ENCODE measurements at regions not wholly inside any gene's neighbourhood (a gene's known extent, or its start where the extent isn't known, plus 50 kb on each side); places are given as distances from the start of the nearest gene placed in this dataset.

GRCh38 chr10:131590567-131590966 lies 279.0 kb upstream of the TCERG1L start:
- WGBS: 83% methylated on average over 1 of the region's 1 CpG
- DNase-seq (ENCODE audit: low spot score): no peak
- Histone ChIP-seq H3K27ac (no peak overlapping the region), H3K36me3 (no peaks in the 10 kb centered on the region), H3K4me3 (no peak overlapping the region), H3K4me1 (replicated peaks) (no peaks in the 10 kb centered on the region), H3K27me3 (replicated peaks; ENCODE audit: insufficient read depth) (no peaks in the 10 kb centered on the region), H3K9me3 (no peaks in the 10 kb centered on the region)
- TF ChIP-seq CTCF (IDR thresholded peaks at IDR 0.05) (no peak), POLR2A (IDR thresholded peaks at IDR 0.05) (no peak), POLR2AphosphoS5 (IDR thresholded peaks at IDR 0.05) (no peak)
- intact Hi-C loops (cut with DNase I): no loop called here

- intact Hi-C loops (cut with DNase I): no loop called here
- DNase-seq (ENCODE audit: low spot score): no peak
- TF ChIP-seq CTCF (IDR thresholded peaks at IDR 0.05) (no peak), POLR2A (IDR thresholded peaks at IDR 0.05) (no peak)
- Histone ChIP-seq H3K27me3 (replicated peaks; ENCODE audit: insufficient read depth) (no peaks in the 10 kb centered on the region), H3K27ac (no peak overlapping the region), H3K4me3 (no peak overlapping the region), H3K36me3 (no peaks in the 10 kb centered on the region), H3K9me3 (no peaks in the 10 kb centered on the region), H3K4me1 (replicated peaks) (no peaks in the 10 kb centered on the region)
These were observed 280.4 kb upstream of the TCERG1L start for GRCh38 chr10:131591936-131592335.

GRCh38 chr10:131609176-131609575 lies 291.6 kb upstream of the PPP2R2D start:
- intact Hi-C loops (cut with DNase I): no loop called here
- H3K36me3 ChIP-seq: no peaks in the 10 kb centered on the region
- 81% methylated on average over 12 of the region's 12 CpGs for WGBS
- TF ChIP-seq CTCF (IDR thresholded peaks at IDR 0.05): no peak
- no peak overlapping the region for H3K27ac ChIP-seq
- H3K9me3 ChIP-seq: no peaks in the 10 kb centered on the region
- no peak overlapping the region for H3K4me3 ChIP-seq
- no peak for DNase-seq (ENCODE audit: low spot score)
- H3K27me3 ChIP-seq (replicated peaks; ENCODE audit: insufficient read depth): no peaks in the 10 kb centered on the region
- no peaks in the 10 kb centered on the region for H3K4me1 ChIP-seq (replicated peaks)

- H3K9me3 ChIP-seq: no peaks in the 10 kb centered on the region
- no peaks in the 10 kb centered on the region for H3K27me3 ChIP-seq (replicated peaks; ENCODE audit: insufficient read depth)
- no peak for DNase-seq (ENCODE audit: low spot score)
- 82% methylated on average over 2 of the region's 2 CpGs for WGBS
- H3K36me3 ChIP-seq: no peaks in the 10 kb centered on the region
- H3K27ac ChIP-seq: no peak overlapping the region
- no peak overlapping the region for H3K4me3 ChIP-seq
- no peak for TF ChIP-seq POLR2A (IDR thresholded peaks at IDR 0.05)
- no peak for TF ChIP-seq POLR2AphosphoS5 (IDR thresholded peaks at IDR 0.05)
- no peaks in the 10 kb centered on the region for H3K4me1 ChIP-seq (replicated peaks)
- intact Hi-C loops (cut with DNase I): no loop called here
These were observed 285.7 kb upstream of the PPP2R2D start for GRCh38 chr10:131615150-131615549.

- no peaks in the 10 kb centered on the region for H3K9me3 ChIP-seq
These were observed 284.8 kb upstream of the PPP2R2D start for GRCh38 chr10:131616040-131616439.

More at GRCh38 chr10:131616040-131616439, 284.8 kb upstream of the PPP2R2D start:
- WGBS: 90% methylated on average over 6 of the region's 6 CpGs
- no peaks in the 10 kb centered on the region for H3K36me3 ChIP-seq
- no peak overlapping the region for H3K27ac ChIP-seq
- no peak for DNase-seq (ENCODE audit: low spot score)
- TF ChIP-seq POLR2A (IDR thresholded peaks at IDR 0.05) (no peak), CTCF (IDR thresholded peaks at IDR 0.05) (no peak), POLR2AphosphoS5 (IDR thresholded peaks at IDR 0.05) (no peak)
- intact Hi-C loops (cut with DNase I): no loop called here
- H3K4me1 ChIP-seq (replicated peaks): no peaks in the 10 kb centered on the region
- H3K27me3 ChIP-seq (replicated peaks; ENCODE audit: insufficient read depth): no peaks in the 10 kb centered on the region
- no peak overlapping the region for H3K4me3 ChIP-seq
